GM19193 (cell line): ENCODE measurements at regions not wholly inside any gene's neighbourhood (a gene's known extent, or its start where the extent isn't known, plus 50 kb on each side); places are given as distances from the start of the nearest gene placed in this dataset.

Source experiments
- POLR2A ChIP-seq: IDR thresholded peaks from 4 replicates; pipeline ENCODE4 v1.6.1; 2011; ENCODE audit not compliant: insufficient read depth, insufficient read length; ENCODE audit errors: extremely low read depth

DNA sequence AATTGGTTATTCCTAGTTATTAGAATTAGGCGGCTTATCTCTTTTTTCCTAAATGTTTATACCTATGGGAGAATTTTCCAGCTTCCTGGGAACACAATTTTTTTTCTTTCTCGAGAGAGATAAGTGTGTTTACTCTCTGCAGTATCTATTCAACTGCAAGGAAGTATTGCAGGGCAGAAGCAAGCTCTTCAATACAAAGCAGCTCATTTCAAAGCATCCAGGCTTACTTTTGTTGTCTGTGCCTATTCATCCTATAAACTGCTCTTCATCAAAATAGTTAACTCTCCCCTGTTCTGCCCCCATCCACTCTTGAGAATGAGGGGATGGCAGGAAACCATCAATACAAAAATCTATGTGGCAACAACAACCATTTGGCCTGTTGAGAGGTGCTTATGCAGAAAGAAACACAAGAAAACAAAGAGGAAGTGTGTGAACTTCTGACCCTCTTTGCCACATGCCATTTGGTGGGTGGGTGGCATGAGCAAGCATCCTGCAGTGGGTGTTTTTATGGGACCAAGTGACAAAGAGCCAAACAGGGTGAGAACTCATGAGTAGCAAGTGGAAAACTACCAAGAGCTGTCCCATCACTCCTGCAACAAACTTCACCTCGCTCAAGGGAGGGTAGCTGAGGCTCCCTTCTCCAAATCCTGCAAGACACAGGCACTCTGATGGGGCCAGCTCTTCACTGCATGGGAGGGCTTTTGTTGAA is 50.6 kb upstream of the MRPS6 start:
- TF ChIP-seq POLR2A, result no peak

DNA sequence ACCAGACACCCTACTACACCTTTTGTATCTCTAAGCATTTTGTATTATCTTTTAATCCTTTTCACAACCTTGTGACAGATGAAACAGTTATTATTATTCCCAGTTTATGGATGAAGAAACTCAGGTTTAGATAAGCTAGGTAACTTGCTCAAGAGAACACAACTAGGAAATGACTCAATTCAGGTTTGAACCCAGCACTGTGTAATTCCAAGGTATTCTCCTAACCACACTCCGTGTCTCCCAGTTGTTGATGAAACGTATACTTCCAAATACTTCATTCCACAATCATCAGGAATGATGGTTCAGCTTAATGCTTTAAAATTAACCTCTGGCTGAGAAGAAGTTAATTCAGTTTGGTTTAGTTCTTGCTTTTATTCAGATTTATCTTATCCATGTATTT is 51.7 kb upstream of the MRPS6 start:
- TF ChIP-seq POLR2A, result no peak

DNA sequence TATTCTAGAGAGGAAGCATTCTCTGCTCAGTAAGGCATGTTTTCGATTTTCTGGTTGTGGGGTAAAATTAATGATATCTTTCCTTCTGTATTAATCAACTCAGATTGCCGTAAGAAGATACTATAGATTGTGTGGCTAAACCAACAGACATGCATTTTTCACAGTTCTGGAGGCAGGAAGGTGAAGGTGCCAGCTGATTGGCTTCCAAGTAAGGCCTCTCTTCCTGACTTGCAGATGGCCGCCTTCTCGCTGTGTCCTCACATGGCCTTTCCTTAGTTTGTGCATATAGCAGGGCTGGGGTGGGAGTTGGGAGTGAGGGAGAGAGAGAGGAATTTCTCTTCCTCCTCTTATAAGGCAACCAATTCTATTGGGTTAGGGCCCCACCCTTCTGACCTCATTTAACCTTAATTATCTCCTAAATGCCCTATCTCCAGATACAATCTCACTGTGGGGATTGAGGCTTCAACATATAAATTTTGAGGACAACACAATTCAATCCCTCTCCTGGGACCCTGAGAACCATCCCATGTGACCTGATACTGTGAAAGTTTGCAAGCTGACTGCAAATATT is 52.3 kb upstream of the MRPS6 start:
- no peak for TF ChIP-seq POLR2A

DNA sequence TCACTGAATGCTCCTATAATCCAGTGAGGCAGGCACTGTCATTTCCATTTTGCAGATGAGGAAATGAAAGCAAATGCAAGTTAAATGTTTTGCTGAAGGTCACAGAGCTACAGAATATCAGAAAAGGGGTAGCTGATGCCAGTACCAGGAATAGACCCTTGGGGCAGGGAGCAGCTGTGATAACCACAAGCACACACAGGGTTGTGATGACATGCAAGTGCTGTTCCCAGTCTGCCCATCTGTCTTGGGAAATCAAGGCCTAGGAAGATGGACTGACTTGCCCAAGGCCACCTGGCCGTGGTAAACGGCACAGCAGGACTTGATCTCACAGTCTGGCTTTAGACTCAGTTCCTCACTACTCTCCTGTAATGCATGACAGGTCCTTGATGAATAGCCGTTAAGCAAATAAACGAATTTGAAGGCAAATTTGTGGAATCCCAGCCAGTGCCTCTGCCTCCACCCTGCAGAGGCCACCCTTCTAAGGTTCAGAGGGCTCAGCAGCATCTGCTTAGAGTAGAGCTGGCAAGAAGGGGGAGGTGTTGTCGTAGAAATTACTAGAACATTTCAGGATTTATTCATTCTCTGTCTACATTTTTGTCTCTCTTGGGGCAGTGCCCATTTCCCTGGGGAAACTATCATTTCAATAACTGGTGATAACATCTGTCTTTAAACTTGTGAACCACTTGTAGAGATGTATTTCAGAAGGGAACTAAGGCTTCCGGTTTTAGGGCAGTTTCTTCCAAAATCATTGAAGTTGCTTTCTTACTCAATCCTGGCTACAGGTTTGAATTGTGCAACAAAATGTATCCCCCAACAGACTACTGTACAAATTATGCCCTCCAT is 53.2 kb upstream of the MRPS6 start:
- TF ChIP-seq POLR2A, result peak; percentile 36

DNA sequence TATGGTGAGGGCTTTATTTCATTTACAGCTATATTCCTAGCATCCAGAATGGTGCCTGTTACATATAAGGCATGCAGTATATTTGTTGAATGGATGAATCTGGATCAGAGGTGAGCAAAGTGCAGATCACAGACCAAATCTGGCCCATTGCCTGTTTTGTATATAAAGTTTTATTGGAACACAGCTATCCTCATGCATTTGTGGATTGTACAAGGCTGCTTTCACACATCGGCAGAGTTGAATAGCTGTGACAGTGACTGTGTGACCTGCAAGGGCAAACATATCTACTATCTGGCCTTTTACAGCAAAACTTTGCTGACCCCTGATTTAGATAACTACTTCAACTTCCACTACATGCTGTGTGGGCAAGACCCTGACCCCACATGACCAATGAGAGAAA is 54.0 kb upstream of the MRPS6 start:
- no peak for TF ChIP-seq POLR2A

DNA sequence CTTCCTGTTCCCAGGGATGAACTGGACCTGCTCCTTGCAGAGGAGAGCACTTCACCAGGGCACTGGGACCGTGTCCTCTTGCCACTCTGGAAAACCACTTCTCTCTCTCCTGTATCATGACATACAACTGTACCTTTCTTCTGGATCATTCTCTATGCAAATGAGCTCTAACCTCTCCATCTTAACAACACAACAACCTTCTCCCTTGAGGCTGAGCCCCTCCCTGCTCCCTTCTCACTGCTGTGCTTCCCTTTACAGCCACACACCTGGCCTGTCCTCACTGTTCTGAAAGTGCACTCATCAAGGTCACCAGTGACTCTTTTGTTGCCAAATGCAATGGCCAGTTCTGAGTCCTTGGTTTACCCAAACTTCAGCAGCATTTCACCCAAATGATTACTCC is 54.5 kb upstream of the MRPS6 start:
- TF ChIP-seq POLR2A, result peak; percentile 23

DNA sequence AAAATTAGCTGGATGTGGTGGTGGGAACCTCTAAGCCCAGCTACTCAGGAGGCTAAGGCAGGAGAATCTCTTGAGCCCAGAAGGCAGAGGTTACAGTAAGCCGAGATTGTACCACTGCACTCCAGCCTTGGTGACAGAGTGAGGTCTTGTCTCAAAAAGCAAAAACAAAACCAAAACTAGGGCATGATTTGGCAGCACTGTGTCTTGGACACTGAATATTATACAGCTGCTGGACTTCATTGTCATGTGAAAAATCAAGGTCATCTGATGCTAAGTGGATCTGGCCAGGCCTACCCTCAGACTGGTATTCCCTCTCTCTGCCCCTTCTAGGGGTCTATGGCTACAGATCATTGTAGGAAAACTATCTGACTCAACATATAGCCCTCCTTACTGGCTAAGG is 55.2 kb upstream of the MRPS6 start:
- TF ChIP-seq POLR2A, result no peak

DNA sequence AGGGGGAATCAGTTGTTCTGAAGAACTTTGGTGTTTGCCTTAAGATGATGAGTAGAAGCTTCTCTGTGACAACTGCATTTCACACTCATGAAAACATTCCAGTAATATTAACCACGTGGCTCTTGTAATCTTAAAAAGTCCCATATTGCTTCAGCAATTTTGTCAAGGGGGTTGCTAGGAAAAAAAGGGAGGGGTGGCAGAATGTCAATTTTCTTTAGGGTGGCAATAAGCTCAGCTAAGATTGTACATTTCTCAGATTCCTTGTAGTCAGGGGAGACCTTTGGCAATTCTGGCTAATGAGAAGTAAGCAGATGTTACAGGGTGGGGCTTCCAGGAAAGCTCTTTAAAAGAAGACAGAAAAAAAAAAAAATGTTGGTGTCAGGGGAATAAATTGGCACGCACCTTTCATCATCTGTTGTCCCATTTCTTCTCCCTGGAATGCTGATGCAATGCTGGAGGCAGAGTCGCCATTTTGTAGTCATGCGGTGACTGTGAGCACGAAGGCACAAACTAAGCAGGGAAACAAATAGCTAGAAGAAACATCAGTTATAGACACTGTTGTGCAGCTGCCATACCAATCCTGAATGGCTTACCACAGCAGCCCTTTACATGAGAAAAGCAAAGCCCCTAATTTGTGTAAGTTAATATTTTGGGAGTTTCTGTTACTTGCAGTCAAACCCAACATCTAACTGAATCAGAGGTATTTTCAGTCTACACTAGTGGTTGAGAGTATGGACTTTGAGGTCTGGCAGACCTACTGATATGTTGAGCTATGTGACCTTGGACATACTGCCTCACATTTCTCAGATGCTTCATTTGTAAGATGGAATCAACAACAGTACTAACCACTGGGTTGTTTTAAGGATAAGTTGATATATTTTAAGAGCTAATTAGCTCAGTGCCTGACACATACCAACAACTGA is 56.1 kb upstream of the MRPS6 start:
- no peak for TF ChIP-seq POLR2A

DNA sequence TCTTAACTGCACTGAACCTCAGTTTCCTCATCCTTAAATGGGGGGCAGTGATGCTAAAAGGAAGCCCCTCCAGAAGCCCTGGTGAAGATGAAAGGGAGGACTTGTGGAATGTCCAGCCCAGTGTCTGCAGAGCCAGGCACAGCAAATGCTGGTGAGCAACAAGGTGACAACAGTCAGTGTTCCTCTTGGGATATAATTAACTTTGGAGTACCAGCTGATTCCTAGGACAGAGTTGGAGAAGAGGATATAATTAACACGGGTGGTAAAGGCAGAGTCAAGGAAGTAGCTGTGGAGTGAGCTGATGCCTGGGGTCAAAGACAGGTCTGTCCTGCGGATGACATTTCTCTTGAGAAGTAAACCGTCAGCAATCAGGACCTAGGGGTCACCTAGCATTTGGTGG is 60.7 kb upstream of the MRPS6 start:
- no peak for TF ChIP-seq POLR2A

DNA sequence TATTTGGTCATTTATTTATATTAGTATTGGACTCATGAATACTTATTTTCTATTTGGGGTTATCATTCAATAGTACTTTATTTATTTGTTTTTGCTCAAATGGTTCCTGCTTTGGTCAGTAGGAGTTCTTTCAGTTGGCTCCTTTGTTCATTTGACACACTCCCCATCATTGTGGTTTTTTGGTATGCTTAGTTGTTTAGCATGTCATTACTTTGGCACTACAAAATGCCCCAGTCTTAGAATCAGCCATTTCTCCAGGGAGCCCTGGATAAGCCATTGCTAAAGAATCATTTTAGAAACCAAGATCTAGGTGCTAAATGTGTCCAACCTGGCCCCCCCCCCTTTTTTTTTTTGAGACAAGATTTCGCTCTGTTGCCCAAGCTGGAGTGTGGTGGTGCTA is 61.7 kb upstream of the MRPS6 start:
- TF ChIP-seq POLR2A, result no peak

DNA sequence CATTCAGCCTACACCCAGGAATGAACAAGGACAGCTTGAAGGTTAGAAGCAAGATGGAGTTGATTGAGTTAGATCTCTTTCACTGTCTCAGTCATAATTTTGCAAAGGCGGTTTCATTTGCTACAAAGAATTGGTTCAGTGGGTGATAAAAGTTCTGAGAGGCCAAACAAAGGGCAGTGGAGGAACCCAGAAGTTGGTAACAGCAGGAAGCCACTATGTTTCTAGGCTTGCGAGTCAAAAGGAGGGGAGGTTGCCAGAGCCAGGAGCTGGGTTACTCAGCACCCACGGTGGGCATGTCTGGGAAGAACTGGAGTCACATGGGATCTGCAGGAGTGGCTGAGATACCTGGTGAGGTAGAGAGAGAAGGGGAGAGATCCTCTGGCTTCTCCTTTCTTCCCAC is 64.2 kb upstream of the MRPS6 start:
- no peak for TF ChIP-seq POLR2A

DNA sequence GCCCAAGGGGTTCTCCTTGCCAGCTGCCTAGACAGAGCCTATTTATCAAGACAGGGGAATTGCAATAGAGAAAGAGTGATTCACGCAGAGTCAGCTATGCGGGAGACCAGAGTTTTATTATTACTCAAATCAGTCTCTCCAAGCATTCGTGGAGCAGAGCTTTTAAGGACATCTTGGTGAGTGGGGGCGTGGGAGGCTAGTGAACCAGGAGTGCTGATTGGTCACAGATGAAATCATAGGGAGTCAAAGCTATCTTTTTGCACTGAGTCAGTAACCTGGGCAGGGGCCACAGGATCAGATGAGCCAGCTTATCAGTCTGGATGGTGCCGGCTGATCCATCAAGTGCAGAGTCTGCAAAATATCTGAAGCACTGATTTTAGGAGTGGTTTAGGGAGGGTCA is 64.8 kb upstream of the MRPS6 start:
- TF ChIP-seq POLR2A, result no peak

DNA sequence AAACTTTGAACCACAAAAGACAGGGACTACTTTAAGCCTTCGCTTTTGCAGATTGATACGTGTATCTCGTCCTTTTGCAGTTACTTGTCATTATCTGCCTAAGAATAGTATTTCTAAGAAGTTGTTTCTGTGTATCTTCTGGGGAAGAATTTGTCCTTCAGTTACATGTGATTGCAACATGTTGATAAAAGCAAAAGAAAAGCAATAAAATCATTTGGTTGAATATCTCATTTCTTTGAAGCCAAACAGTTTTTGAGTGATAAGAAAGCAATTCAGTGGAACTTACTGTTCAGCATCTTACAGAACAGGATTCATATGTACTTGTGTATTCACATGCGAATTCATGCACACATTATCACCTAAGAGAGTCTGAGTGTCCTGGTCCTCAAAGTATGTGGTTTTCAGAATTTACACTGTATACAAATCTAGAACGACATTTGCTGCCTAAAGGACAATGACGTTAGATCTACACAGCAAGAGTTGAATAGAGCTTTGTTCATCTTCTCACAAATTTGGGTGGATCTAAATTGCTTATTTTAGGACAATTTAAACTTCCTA is 66.7 kb upstream of the MRPS6 start:
- no peak for TF ChIP-seq POLR2A

DNA sequence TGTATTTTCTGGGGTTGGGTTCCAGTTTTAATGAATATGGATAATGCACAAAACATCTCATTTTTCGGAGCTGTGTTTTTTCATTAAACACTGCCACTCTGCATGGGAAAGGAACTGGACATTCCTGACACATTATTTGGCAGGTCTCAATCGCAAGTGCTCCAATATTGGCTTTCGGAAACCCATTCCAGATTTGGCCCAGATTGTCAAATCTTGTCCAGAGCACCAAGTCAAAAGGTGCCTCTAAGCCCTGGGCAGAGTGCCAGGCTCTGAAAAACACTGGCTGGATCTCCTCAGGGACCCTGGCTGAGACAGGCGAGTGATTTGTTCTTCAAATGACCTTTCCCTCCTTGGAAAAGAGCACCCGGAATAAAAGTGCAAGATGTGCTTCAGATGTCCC is 68.4 kb upstream of the MRPS6 start:
- no peak for TF ChIP-seq POLR2A
